DMS153 treated with DMSO at 0.1 percent for 48 hours (cell line): ENCODE measurements at regions not wholly inside any gene's neighbourhood (a gene's known extent, or its start where the extent isn't known, plus 50 kb on each side); places are given as distances from the start of the nearest gene placed in this dataset.
"Not testable (repeated sequence)": the region's sequence is repeated elsewhere in the genome, so short reads cannot be mapped to it uniquely, and the experiment has no call there.

Experiments used
- DNase-seq: peaks from one replicate; lab custom pipeline; 2025; ENCODE audit not compliant: unreplicated experiment; lab: John Stamatoyannopoulos, UW

DNA sequence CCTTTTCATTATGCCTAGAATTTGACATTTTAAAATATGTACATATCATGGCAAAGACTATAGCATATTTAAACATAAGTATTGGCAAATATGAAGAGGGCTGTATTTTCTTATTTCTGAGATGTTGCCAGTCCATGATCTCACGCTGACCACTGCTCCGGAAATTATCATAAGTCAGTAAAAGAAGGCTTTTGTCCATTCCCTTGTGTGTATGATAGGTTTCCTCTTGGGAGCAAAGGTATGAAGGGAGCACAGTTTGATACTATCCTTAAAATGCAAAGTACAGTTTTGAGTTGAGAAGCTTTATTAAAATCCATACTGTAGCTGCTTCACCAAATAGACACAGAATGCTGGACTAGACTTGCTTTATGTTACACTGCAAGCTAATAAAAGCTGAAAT, 52.6 kb upstream of the AGA start:
- no peak for DNase-seq

DNA sequence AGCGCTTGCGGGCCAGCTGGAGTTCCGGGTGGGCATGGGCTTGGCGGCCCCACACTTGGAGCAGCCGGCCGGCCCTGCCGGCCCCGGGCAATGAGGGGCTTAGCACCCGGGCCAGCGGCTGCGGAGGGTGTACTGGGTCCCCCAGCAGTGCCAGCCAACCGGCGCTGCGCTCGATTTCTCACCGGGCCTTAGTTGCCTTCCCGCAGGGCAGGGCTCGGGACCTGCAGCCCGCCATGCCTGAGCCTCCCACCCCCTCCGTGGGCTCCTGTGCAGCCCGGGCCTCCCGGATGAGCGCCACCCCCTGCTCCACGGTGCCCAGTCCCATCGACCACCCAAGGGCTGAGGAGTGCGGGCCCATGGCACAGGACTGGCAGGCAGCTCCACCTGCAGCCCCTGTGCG, 53.4 kb upstream of the AGA start:
- DNase-seq = not testable (repeated sequence)

DNA sequence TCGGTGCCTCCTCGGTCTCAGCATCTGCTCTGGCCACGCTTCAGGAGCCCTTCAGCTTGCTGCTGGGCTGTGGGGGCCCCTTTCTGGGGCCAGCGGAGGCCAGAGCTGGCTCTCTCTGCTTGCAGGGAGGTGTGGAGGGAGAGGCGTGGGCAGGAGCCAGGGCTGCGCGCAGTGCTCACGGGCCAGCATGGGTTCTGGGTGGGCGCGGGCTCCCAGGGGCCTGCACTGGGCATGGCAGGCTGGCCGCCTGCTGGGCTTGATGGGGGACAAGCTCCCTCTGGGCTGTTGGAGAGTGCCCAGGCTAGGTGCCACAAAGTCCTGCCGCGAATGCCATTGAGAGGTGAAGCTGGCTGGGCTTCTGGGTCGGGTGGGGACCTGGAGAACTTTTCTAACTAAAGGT, 57.3 kb upstream of the AGA start:
- no peak for DNase-seq

DNA sequence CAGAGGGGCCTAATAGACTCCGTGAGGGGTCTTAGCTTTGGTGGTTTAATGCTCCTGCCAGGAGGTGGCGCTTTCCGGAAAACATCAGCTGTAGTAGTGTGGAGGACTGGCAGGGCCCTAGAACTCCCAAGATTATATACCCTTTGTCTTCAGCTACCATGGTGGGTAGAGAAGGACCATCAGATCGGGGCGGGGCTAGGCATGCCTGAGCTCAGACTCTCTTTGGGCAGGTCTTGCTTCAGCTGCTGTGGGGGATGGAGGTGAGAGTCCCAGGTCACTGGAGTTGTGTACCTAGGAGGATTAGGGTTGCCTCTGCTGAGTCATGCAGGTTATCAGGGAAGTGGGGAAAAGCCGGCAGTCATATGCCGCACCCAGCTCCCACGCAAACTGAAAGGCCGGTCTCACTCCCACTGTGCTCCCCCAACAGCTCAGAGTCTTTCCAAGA, 63.0 kb upstream of the AGA start:
- no peak for DNase-seq

DNA sequence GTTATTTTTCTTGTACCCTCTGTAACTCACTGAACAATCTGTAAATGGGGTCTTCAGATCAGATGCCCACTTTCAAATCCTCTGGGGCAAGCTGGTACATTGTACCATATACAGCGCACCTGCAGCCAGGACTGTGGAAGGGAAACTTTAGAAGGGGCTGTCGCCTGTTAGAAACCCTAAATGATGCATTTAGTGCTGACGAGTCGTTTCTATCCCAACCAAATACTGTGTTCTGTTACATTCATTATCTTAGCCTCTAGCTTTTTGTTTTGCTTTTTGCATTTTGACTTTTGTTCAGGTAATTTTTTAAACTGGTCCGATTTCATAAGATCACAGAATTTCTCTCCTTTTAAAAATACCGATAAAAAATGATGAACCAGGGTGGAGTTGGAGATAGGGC, 66.4 kb upstream of the AGA start:
- DNase-seq = no peak

DNA sequence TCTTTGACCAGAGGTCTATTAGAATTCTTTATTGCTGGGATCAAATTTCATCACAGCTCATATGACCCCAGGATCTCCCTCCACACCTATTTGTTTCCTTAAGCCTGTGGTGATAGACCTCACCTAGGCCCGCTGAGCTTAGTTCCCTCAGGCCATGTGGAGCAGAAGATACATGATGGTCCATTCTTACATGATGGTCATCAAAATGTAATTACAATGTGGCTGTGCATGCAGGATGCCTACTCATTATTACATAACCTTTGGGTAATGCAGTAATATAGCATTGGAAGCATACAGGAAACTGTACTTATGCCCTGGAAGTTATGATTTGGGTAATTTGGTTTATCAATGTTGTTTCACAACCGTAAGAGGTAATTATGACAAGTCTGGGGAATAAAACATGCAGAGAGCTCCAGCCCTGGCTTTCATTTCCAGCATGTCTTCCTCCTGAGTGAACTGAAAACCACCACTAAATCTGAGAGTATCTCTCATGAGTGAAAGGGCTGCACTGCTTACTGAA, 67.0 kb upstream of the AGA start:
- no peak for DNase-seq

DNA sequence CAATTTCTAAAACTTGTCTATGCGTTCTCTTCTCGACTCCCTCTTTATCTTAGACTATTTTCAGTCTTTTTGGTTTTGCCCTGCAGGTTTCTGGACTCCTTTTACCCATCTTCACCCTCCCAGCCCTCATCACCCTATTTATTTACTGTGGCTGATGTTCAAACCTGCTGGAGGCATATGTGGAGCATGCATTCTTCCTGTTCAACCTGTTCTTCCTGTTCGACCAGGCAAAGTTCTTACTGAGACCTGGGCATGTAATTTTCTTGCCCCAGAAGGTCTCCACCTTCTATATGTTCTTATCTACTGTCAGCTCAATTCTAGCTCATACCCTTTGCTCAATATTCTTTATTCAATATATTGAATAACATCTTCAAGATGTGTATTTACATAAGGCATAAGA, 69.4 kb upstream of the AGA start:
- peak; percentile 6 for DNase-seq

DNA sequence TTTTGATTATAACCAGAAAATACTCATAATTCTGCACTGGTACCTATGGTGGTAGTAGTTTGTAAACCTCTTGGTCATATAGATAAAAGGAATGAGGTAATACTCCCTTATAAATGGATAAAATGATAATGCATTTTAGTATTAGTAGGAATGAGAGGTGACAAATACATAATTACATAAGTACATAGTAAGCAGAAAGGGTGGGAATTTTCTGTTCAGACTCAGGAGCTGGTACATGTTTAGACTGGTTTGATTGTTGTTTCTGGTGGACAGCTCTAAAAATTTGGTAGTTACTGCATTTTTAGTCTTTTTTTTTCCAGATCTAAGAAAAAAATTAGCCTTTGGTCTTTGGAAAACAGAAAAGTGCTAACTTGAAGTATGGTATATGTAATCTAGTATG, 70.4 kb upstream of the AGA start:
- no peak for DNase-seq

DNA sequence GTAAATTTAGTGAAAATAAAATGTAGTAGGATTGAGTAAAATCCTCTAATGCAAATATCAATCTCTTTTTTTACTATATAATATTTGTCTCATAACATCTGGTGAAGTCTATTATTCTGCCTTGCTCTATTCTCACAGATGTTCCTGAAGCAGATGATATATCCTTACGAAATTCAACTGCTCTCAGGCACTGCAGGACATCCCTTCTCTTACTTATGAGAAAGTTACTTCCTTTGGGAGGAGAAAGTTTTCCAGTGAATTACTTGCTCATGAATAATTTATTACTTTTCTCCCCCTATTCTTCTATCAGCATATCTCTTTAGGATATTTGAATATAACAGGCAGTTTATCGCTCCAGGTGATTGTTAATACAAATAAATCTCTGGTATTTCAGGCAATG, 75.6 kb upstream of the AGA start:
- no peak for DNase-seq

DNA sequence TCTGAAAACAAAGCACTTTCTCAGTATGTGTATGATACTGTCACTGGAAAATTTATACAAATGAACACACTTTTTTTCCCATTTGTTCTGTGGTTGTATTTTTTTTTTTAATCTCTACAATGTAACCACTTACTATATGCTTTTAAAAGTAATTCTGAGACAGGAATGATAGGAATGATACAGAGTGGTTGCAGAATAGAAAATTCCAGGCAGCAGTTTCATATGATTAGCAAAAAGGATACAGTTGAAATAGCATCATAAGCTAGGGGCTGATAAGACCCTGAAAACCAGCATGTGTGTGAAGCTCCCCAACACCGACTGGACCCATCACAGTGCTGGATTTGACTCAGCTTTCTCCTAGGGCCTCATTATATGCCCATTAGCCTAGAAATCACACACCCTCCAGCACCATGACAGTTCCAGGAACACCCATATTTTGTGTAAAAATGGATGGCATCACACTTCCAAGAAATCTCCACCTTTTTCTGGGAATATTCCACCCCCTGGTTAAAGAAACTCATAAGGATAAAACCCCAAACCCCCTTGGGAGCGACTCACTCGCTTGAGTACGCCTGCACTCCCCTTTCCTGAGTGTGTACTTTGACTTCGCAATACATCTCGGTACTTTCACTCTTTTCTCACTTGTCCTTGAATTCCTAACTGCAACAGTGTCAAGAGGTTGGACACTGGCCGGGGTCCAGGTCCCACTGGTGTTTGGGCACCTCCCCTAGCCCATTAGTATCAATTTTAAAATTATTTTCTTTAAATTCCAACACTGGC, 77.4 kb upstream of the AGA start:
- DNase-seq = no peak

DNA sequence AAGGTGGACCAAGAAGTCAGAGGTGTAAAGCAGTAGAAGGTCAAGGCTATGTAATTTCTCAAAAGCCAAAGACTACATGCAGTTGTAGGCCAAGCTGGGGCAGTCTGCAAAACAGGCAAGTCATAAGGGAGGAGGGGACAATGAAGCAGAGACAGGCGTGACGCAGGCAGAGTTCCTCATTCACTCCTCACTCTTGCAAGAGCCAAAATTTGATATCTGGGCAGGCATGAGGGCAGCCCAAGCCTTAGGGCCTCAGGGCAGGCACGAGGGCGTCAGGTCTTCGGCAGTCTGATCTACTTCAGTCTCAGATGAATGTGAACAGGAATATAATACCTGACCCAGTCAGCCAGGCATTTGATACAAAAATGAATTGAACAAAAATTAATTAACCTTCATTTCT, 86.4 kb upstream of the AGA start:
- no peak for DNase-seq

DNA sequence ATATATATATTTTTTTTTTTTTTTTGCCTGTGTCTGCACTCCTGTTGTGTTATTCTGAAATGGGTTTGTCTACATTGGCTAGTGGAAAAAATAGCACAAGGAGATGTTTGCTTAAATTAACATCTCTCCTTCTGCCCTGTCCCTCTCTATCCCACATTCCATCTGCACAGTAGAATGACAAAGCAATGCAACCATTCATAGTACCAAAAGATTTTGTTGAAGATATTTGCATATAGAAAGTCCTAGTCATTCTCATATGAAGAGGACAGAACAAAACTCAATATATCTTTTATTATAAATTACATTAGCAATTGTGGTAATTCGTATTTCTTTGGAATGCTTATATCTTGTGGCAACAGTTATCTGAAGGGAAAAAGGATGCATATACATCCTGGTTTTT, 88.3 kb upstream of the AGA start:
- no peak for DNase-seq

DNA sequence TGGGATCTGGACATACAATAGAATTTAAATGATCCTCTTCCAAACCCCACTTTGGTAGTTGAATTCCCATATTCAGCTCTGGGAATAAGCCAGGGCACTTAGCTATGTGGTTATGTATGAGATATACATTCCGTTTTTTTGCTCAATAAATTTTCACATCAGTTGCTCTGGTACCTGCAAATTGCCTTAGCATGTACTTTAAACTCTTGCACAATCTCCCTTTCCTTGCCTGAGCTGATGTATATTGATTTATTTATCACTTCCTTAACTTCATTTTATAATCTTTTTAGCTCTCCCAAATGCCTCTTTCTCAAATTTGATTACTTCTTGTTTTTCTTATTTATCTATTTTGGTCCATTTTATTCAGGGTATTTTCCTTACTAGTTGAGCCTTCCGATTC, 90.1 kb upstream of the AGA start:
- DNase-seq = no peak

DNA sequence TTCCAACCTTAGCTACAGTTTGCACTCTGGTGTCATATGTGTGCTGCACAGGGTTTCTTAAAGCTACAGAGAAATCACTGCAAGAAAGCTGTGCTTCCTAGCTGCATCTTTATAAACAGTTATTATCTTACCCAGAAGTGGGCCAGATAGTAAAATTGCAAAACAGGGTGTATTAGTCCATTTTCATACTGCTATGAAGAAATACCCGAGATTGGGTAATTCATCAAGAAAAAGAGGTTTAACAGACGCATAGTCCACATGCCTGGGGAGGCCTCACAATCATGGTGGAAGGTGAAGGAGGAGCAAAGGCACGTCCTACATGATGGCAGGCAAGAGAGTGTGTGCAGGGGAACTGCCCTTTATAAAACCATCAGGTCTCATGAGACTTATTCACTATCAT, 92.6 kb upstream of the AGA start:
- not testable (repeated sequence) for DNase-seq

DNA sequence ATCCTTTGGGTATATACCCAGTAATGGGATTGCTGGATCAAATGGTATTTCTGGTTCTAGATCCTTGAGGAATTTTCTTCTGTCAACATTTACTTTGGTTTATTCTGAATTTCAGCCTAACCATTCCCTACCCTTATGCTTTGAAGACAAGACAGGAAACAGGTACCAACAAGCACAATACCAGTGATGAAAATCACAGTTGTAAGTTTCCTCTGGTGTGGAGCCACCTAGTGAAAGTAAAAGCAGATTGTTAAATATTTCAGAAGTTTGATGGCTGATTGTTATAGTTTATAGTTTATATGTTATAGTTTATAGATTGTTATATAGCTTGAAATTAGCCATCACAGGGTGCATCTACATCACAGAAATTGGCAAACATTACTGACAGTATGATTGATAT, 104.5 kb upstream of the AGA start:
- no peak for DNase-seq

DNA sequence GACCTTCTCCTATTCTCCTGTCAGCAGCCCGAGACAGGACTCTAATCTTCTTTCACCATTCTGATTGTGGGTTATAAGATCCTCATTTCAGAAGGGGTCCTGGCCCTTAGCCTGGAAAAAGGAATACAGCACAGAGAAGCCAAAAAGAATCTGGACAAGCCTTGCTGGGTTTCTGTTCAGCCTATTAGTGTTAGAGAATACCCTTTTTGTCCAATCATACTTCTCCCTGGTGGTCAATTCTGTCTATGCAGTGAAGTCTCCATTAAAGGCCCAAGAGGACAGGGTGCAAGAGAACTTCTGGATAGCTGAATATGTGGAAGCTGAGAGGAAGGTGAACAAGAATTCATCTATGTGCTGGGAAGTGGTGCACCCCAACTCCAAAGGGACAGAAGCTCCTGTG, 105.7 kb upstream of the AGA start:
- DNase-seq = no peak

DNA sequence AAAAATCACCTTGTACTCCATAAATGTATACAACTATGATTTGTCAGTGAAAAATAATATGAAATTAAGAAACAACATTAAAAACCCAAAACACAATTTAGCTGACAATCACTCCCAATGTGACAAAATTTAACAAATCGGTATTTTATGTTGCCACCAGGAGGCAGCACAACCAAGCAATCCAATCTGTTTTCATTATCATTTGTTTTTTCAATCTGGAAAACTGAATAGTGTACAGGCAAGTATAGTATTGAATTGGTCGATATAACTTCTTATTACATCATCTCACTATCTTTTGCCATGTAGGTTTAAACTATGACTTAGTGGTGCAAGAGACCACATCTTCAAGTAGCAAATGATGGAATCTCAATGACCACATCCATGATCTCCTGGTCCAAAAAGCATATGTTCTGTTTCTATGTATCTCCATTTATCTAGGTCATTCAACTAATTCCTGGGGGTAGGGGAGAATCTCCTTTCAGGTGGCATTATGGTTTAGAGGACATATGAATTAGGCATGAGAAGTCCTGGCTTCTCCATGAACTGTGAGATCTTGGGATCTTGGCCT, 112.9 kb upstream of the AGA start:
- DNase-seq = peak; percentile 3

DNA sequence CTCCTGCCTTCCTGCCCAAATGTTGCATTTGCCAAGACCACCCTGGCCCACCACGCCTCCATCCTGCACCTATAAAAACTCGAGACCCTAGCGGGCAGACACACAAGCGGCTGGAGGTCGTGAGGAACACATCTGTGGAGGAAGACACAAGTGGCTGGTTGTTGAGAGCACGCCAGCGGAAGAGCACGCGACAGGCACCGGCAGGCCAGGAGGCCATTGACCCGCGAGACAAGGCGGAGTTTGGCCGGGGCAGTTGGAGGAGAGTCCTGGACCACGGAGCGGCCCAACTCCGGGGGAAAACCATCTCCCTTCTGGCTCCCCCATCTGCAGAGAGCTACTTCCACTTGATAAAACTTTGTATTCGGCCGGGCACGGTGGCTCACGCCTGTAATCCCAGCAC, 115.2 kb upstream of the AGA start:
- DNase-seq = no peak

DNA sequence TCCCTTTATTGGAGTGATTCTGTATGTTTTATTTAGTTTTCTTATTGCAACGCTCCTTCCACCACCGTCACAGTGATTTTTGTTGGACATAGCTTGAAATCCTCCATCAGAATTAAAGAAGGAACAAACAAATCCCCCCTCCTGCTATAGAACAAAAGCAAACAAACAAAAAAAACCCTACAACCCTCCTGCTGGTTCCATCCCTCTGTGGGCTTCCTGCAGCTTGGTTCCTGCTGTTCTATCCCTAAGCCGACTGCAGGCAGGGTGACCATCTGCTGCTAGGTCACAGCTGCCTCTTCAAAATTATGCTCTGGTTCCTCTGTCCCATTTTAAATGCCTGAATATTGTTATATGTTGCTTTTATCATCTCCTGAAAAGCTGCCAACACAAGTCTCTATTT, 116.8 kb upstream of the AGA start:
- DNase-seq = no peak

DNA sequence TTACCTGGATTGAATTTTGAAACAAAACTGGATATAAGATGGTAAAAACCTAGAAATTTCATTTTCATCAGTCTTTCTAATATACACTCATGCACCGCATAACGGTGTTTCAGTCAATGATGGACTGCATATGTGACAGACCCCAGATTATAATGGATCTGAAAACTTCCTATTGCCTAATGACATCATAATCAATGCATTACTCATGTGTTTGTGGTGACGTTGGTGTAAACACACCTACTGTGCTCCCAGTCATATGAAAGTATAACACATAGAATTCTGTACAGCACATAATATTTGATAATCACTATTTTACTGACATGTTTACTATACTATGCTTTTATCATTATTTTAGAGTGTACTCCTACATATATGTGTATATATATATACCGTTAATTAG, 119.9 kb upstream of the AGA start:
- DNase-seq = no peak

DNA sequence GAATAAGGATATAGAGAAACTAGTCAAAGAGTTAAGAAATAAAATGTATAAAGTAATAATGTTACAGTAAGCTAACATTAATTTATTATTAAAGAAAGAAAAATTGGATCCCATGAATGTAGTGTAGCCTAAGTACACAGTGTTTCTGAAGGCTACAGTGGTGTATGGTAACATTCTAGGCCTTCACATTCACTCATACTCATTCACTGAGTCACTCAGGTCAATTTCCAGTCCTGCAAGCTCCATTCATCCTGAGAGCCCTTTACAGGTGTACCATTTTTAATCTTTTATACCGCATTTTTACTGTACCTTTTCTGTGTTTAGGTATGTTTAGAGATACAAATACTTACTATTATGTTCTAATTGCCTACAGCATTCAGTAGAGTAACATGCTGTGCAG, 120.6 kb upstream of the AGA start:
- no peak for DNase-seq

DNA sequence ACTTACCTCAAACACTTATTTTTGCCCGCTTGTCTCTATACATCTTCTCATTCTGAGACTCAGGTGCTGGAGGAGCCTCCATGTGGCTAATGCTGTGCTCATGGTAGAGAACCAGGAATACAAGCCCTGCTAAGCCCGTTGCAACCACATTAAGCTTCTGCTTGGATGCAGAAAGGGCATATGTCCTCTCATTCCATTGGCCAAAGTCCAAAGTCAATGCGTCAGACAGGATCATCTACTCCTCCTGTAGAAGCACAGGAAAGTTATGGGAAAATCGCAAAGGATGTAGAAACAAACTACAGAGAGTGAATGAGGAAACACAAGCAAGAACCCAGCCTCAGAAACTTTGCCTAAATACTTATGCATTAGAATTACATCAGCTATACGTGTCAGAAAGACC, 124.5 kb upstream of the AGA start:
- no peak for DNase-seq

DNA sequence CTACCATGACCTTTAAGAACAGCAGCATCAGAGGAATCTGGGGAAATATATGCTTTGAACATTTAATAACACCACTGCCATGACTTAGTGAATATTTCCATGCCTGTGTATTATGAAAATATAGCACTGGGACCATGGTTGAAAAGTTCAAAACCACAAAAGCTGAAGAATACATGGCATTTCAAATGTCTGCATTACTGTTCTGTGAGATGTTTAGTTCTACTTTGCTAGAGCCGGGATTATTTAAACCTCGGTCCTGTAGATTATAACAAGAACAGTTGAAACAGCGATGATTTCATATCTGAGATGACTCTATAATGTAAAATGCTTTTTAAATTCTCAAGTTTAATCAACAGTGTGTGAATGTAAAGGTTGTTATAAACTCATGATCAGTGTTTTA, 126.7 kb upstream of the AGA start:
- DNase-seq = no peak
